NCI-H2029 (cell line): ENCODE measurements at regions not wholly inside any gene's neighbourhood (a gene's known extent, or its start where the extent isn't known, plus 50 kb on each side); places are given as distances from the start of the nearest gene placed in this dataset.
"Not testable (repeated sequence)": the region's sequence is repeated elsewhere in the genome, so short reads cannot be mapped to it uniquely, and the experiment has no call there.

Source experiments
- DNase-seq: peaks from one replicate; lab custom pipeline; 2025; lab: John Stamatoyannopoulos, UW

- DNase-seq: no peak
Measured at GRCh38 chr2:208686665-208687064, 280.1 kb downstream of the PTH2R start.

- not testable (repeated sequence) for DNase-seq
Measured at GRCh38 chr2:208687720-208688119, 281.1 kb downstream of the PTH2R start.

DNA sequence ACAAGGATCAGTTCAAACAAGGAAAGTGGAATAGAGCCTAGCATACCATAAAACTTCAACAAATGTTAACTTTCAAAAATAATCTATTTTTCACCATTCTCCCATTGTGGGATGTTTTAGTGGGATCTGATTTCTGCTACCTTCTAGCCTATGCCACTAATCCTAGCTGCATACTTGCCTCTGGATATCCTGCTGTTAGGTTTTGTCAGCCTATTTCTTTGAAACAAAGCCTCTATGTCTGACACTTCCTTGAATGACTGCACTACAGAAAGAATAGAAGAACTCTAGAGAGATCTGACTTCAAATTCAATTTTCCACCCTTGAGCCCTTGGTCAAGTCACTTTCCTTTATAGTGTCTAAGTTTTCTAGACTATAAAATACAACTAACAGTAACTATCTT lies 291.5 kb downstream of the PTH2R start:
- DNase-seq: no peak

DNA sequence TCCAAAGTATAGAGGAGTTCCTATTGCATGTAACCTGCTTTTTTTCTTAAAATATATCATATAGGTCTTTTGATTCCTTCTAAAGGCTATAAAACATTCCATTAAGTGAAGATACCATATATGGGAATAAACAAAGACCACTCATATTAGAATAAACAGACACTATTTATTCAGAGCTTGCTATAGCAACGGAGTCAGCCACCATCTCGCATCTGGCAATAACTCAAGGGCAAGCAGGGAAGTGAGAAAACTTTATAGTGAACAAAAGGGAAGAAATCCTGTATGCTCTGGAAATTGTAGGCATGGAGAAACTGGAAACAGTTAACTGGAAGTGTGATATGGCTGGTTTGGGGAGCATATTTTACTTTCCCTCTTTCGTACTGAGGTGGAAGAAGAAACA lies 301.9 kb downstream of the PTH2R start:
- DNase-seq: peak; percentile 30

DNA sequence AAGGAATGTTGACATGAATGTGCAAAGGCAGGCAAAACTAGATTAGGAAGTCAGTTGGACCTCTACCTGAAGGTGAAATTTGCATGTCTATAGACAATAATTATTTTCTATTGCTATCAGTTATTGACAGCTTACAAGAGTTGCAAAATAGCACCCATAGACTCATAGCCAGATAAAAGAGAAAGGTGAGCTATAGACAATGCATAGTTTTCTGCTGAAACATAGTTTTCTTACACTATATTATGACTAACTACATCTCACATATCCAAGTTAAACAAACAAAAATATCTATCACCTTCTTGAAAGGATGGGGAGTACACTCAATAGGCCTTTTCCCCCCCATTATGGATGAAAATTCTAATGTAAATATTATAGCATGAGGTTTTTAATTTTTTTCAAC lies 305.0 kb downstream of the PTH2R start:
- no peak for DNase-seq

GRCh38 chr2:208713066-208713745 lies 306.6 kb downstream of the PTH2R start:
- DNase-seq: no peak

DNA sequence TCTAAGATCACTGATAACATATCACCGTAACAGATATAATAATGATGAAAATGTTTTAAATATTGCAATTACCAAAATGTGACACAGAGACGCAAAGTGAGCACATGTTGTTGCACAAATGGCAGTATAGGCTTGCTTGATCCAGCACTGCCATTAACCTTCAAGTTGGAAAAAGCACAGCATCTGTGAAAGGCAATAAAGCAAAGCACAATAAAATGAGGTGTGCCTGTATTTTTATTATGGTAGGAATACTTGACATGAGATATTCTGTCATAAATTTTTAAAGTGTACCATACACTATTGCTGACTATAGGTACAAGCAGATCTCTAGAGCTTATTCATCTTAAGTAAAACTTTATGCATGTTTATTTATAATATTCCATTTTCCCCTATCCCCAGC lies 312.2 kb downstream of the PTH2R start:
- DNase-seq: no peak

DNA sequence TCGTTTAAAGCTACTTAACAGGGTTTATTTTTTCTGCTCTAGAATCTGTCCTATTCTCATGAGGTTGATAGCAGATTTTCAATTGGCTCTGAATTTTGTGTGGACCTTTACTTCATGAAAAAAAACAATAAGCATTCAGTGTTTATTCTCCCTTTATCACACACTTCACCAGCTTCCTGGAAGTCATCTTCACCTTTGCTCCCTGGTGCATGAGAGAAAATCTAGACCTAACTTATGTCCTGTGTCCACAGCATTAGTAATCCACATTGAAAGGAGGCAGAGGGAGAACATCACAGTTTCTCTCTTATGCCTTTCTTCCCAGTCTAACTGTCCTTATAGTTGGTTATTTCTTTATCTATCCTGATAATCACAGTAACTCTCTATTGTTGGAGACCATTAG lies 316.1 kb downstream of the PTH2R start:
- DNase-seq: no peak

GRCh38 chr2:208725280-208725679 lies 318.7 kb downstream of the PTH2R start:
- DNase-seq: no peak

- no peak for DNase-seq
Measured at GRCh38 chr2:208726242-208726641, 319.6 kb downstream of the PTH2R start.

GRCh38 chr2:208751663-208752415 lies 345.2 kb downstream of the PTH2R start:
- DNase-seq: not testable (repeated sequence)

DNA sequence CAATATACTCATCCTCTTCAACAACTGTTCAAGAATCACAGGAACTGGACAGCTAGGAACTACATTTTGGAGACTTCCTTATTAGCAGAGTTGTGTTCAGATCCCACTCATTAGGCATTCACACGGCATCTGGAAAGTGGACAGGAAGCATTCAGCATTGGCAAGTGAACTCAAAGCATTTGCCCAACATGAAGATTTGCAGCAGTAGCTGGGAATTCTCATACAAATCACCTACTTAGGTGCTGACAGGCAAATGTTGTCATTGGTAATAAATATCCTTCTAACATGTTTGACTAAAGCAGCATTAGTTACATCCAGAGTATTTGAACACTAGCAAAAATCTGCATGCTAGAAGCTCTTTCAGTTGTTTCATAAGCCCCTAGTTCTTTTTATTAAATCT lies 350.8 kb downstream of the PTH2R start:
- DNase-seq: no peak

- not testable (repeated sequence) for DNase-seq
Measured at GRCh38 chr2:208773074-208773473, 366.5 kb downstream of the PTH2R start.

- no peak for DNase-seq
Measured at GRCh38 chr2:208781166-208781565, 374.6 kb downstream of the PTH2R start.

DNA sequence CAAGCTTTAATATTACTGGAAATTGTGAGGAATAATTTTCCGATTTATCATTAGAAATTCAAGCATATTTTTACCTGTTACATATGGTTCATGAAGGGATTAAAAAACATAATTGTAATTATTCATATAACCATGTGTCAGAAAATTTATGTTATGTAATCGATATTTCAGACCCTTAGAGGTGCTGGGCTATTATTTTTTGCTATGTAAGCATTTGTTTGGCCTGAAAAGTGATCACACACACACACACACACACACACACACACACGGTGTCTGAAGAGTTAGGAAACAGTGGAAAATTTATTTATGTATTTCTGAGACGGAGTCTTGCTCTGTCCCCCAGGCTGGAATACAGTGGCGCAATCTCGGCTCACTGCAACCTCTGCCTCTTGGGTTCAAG lies 375.5 kb downstream of the PTH2R start:
- no peak for DNase-seq

DNA sequence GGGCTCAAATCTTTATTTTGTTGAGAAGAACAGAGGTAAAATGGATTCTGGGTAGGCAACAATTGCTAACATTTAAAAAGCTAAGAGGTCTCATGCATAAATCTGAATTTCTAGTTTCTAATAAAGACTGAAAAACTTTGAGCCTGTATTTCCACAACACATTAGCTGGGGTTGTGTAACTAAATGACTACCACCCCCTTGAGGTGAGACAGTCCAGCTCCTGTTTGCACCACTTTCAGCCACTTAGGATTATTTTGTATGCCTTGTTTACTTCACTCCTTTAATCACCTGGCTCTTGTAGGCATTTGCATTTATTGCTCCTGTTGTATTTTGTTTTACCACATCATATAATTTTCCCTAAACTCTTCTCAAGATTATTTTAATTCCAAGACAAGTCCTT lies 376.6 kb downstream of the PTH2R start:
- peak; percentile 29 for DNase-seq

GRCh38 chr2:208784774-208785173 lies 378.2 kb downstream of the PTH2R start:
- DNase-seq: not testable (repeated sequence)

DNA sequence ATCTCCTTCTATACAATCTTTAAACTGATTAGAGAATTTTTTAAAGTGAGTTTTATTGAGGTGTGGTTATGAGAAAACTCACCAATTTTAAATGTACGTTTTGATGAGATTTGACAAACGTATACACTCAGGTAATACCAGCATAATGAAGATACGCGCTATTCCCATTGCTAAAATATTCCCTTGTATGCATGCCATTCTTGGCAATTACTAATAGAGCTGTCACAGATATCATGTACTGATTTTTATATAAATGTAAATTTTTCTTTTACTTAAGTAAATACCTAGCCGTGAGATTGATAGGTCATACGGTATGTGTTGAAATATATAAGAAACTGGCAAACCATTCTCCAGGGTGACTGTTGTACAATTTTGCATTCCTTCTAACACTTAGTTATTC lies 384.7 kb downstream of the PTH2R start:
- DNase-seq: no peak

GRCh38 chr2:208792766-208793165 lies 386.2 kb downstream of the PTH2R start:
- DNase-seq: no peak

GRCh38 chr2:208793434-208793833 lies 386.8 kb downstream of the PTH2R start:
- no peak for DNase-seq

GRCh38 chr2:208794288-208794975 lies 387.8 kb downstream of the PTH2R start:
- DNase-seq: no peak

- DNase-seq: no peak
Measured at GRCh38 chr2:208798698-208799097, 392.1 kb downstream of the PTH2R start.

DNA sequence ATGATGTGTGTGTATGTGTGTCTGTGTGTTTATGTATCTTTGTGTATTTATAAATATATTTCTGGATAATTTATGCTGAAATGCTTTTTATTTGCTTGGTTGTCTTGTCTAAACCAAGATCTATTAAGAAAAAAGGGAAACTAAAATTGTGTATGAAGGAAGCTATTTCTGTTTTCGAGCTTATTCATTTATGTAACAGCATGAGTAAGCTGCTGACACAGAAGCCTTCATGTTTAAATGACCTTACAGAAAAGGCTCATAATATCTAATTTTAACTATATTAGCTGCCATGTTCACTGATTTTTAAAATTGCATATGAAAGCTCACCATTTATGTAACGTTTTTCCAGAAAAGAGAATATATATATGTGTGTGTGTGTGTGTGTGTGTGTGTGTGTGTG lies 392.8 kb downstream of the PTH2R start:
- DNase-seq: no peak
